ENCODE measurements at regions not wholly inside any gene's neighbourhood (a gene's known extent, or its start where the extent isn't known, plus 50 kb on each side); places are given as distances from the start of the nearest gene placed in this dataset.
A peak's percentile ranks its signal among the peaks of the same experiment; 100 is the strongest.

GRCh38 chr5:124599028-124599973, 147.1 kb downstream of the ZNF608 start (continued):
- no peak for TF ChIP-seq FOXP4 (CRISPR knock-in tag; IDR thresholded peaks at IDR 0.05; ENCODE audit: borderline replicate concordance)
- TF ChIP-seq, protein P1, sequence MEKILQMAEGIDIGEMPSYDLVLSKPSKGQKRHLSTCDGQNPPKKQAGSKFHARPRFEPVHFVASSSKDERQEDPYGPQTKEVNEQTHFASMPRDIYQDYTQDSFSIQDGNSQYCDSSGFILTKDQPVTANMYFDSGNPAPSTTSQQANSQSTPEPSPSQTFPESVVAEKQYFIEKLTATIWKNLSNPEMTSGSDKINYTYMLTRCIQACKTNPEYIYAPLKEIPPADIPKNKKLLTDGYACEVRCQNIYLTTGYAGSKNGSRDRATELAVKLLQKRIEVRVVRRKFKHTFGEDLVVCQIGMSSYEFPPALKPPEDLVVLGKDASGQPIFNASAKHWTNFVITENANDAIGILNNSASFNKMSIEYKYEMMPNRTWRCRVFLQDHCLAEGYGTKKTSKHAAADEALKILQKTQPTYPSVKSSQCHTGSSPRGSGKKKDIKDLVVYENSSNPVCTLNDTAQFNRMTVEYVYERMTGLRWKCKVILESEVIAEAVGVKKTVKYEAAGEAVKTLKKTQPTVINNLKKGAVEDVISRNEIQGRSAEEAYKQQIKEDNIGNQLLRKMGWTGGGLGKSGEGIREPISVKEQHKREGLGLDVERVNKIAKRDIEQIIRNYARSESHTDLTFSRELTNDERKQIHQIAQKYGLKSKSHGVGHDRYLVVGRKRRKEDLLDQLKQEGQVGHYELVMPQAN (IDR thresholded peaks at IDR 0.05; ENCODE audit: borderline replicate concordance) = no peak
- TF ChIP-seq ZNF551 (CRISPR knock-in tag; IDR thresholded peaks at IDR 0.05) = no peak
- TF ChIP-seq, protein P2, sequence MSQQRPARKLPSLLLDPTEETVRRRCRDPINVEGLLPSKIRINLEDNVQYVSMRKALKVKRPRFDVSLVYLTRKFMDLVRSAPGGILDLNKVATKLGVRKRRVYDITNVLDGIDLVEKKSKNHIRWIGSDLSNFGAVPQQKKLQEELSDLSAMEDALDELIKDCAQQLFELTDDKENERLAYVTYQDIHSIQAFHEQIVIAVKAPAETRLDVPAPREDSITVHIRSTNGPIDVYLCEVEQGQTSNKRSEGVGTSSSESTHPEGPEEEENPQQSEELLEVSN (IDR thresholded peaks at IDR 0.05; ENCODE audit: borderline replicate concordance in 1 of 2, extremely low read depth in 1 of 2, insufficient read depth in 1 of 2, insufficient read length in 1 of 2, low read depth in 1 of 2, low read length in 1 of 2, poor library complexity in 1 of 2, severe bottlenecking in 1 of 2) = no peak
- TF ChIP-seq RBFOX2 (IDR thresholded peaks at IDR 0.05; ENCODE audit: low read depth, low read length) = no peak
- TF ChIP-seq ZNF586 (CRISPR knock-in tag; conservative IDR thresholded peaks at IDR 0.05) = no peak
- peak; percentile 24; the same call in 1 of the 2 replicates for TF ChIP-seq L3MBTL2 (IDR thresholded peaks at IDR 0.05)
- no peak for TF ChIP-seq CBX3 (IDR thresholded peaks at IDR 0.05; ENCODE audit: borderline replicate concordance in 1 of 2, low read length in 2 of 2)
- TF ChIP-seq, protein P3, sequence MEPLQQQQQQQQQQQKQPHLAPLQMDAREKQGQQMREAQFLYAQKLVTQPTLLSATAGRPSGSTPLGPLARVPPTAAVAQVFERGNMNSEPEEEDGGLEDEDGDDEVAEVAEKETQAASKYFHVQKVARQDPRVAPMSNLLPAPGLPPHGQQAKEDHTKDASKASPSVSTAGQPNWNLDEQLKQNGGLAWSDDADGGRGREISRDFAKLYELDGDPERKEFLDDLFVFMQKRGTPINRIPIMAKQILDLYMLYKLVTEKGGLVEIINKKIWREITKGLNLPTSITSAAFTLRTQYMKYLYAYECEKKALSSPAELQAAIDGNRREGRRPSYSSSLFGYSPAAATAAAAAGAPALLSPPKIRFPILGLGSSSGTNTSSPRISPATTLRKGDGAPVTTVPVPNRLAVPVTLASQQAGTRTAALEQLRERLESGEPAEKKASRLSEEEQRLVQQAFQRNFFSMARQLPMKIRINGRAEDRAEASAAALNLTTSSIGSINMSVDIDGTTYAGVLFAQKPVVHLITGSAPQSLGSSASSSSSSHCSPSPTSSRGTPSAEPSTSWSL (CRISPR knock-in tag; IDR thresholded peaks at IDR 0.05; ENCODE audit: borderline replicate concordance) = no peak
- peak; percentile 60 for TF ChIP-seq ARID1B (IDR thresholded peaks at IDR 0.05)
- TF ChIP-seq HBP1 (CRISPR knock-in tag; IDR thresholded peaks at IDR 0.05) = no peak
- no peak for TF ChIP-seq ZNF57 (CRISPR knock-in tag; IDR thresholded peaks at IDR 0.05)
- TF ChIP-seq TRIM24 (IDR thresholded peaks at IDR 0.05) = no peak
- no peak for TF ChIP-seq ZNF778 (CRISPR knock-in tag; IDR thresholded peaks at IDR 0.05)
- TF ChIP-seq CBFA2T3 (IDR thresholded peaks at IDR 0.05) = peak; percentile 74
- TF ChIP-seq ZNF41 (CRISPR knock-in tag; conservative IDR thresholded peaks at IDR 0.05) = no peak
- no peak for TF ChIP-seq HOXB6 (CRISPR knock-in tag; IDR thresholded peaks at IDR 0.05; ENCODE audit: borderline replicate concordance)
- TF ChIP-seq RNF2 (IDR thresholded peaks at IDR 0.05) = no peak
- TF ChIP-seq RBM25 (IDR thresholded peaks at IDR 0.05; ENCODE audit: low read depth, low read length, severe bottlenecking) = no peak
- no peak for TF ChIP-seq OTX1 (CRISPR knock-in tag; IDR thresholded peaks at IDR 0.05)

All from K562 (cell line).